ENCODE measurements at regions not wholly inside any gene's neighbourhood (a gene's known extent, or its start where the extent isn't known, plus 50 kb on each side); places are given as distances from the start of the nearest gene placed in this dataset.
A peak's percentile ranks its signal among the peaks of the same experiment; 100 is the strongest.

DNA sequence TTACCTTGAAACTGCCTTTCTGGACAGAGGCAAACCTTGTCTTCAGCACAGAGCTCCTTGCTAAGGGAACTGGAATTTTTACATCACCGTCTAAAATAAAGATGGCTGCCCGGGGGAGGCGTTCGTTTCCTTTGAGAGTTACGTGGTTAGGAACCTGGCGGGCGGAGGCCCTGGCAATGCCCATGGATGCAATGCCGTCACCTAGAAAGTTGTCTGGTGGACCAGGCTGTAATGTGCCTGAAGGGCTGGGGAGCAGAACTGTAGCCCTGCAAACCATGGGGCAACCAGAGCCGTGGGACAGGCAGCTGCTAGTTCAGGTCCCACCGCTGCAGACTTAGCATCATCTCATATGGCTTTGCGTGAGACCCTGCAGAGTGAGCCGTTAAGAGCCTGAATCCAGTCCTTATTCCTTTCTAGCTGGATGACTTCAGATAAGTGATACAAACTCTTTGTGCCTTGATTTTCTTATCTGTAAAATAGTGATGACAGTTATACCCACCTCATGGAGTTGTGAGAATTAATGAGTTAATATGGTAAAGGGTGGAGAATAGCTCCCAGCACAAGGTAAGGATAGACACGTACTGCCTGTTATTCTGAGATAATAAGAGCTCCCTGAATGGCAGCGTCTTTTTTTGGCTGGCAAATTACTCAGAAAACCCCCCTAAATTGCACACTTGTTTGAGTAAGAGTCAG lies 219.7 kb downstream of the EMX2 start:
- H3K27me3 ChIP-seq (replicated peaks in 1 of 4; ENCODE audit: control insufficient read depth in 3 of 4, extremely low read depth in 1 of 4, insufficient read depth in 3 of 4, low read length in 3 of 4), result no peaks in the 10 kb centered on the region; a peak in 1 of 7 replicates
- CTCF ChIA-PET (ENCODE audit: partially characterized antibody), result interaction anchor here (0.8 to 1.5 kb wide), 7 partner anchors 8 to 53 kb away, joined by 3 to 4 read pairs (median 3); no protein-coding TSS in a partner anchor

More for the DNA sequence above, 219.7 kb downstream of the EMX2 start:
- H3K79me1 ChIP-seq (ENCODE audit: low read depth, low read length), result no peaks in the 10 kb centered on the region
- H3K4me1 ChIP-seq (replicated peaks in 1 of 4; ENCODE audit: control insufficient read depth in 3 of 4, insufficient read depth in 4 of 4, low read length in 3 of 4), result no peaks in the 10 kb centered on the region
- no peak overlapping the region for H2BK120ac ChIP-seq (replicated peaks; ENCODE audit: low read depth, low read length)
- H2BK15ac ChIP-seq (ENCODE audit: low read length), result no peak overlapping the region
- no peak overlapping the region for H2AK5ac ChIP-seq (ENCODE audit: low read depth, low read length)
- H2BK12ac ChIP-seq (ENCODE audit: low read depth, low read length), result no peak overlapping the region
- 87% methylated on average over 14 of the region's 14 CpGs; no CpG with 5 or more reads in 1 of the 2 experiments for WGBS, 2 experiments (ENCODE audit: extremely low coverage in 1 of 2, insufficient coverage in 1 of 2, insufficient read length in 1 of 2, insufficient replicate concordance in 2 of 2, low coverage in 1 of 2, low lambda C conversion rate in 2 of 2, missing lambda C conversion rate in 1 of 2)
- no peak for DNase-seq (ENCODE audit: low read depth in 1 of 2, low spot score in 2 of 2)
- H3K4me2 ChIP-seq (ENCODE audit: insufficient read depth in 1 of 2, low read depth in 2 of 2, low read length in 2 of 2), result no peak overlapping the region
- TF ChIP-seq CHD2 (IDR thresholded peaks at IDR 0.05; ENCODE audit: low read length) (no peak), KDM1A (IDR thresholded peaks at IDR 0.05; ENCODE audit: borderline replicate concordance, low read length) (no peak), YY1 (IDR thresholded peaks at IDR 0.05; ENCODE audit: low read depth, low read length) (peak; percentile 48; the same call in 1 of the 2 replicates)
- H3K23me2 ChIP-seq (ENCODE audit: low read depth, low read length), result no peaks in the 10 kb centered on the region
- H2BK20ac ChIP-seq (ENCODE audit: low read length), result no peak overlapping the region
- H3K79me2 ChIP-seq (ENCODE audit: control insufficient read depth in 1 of 2, insufficient read depth in 2 of 2, low read length in 2 of 2), result no peaks in the 10 kb centered on the region
- H4K20me1 ChIP-seq (replicated peaks in 1 of 2; ENCODE audit: control insufficient read depth in 1 of 2, insufficient read depth in 2 of 2, low read length in 2 of 2), result no peaks in the 10 kb centered on the region
- H3K4ac ChIP-seq (replicated peaks; ENCODE audit: insufficient read length, low read depth, low read length), result no peak overlapping the region
- H2AFZ ChIP-seq (ENCODE audit: low read length), result no peak overlapping the region; the same call in 1 of the 2 replicates
- no peak overlapping the region for H3K9ac ChIP-seq (replicated peaks in 1 of 4; ENCODE audit: extremely low read depth in 1 of 4, low read depth in 3 of 4, low read length in 3 of 4)
- H3K9me3 ChIP-seq (ENCODE audit: insufficient read depth in 2 of 2, low read depth in 1 of 2, low read length in 1 of 2), result no peaks in the 10 kb centered on the region
- FAIRE-seq, result no peak
- H3K14ac ChIP-seq (ENCODE audit: insufficient read length), result no peak overlapping the region
- no peaks in the 10 kb centered on the region for H3K36me3 ChIP-seq (ENCODE audit: control insufficient read depth in 2 of 4, insufficient read depth in 4 of 4, low read length in 3 of 4)
- POLR2A ChIA-PET (ENCODE audit: partially characterized antibody), result interaction anchor here (1.3 kb wide), 1 partner anchor 16 kb away, joined by 3 read pairs; no protein-coding TSS in a partner anchor
- no peak overlapping the region for H3K56ac ChIP-seq (replicated peaks; ENCODE audit: insufficient read length, low read depth, low read length)
- H3K4me3 ChIP-seq (ENCODE audit: extremely low read depth in 1 of 4, insufficient read depth in 2 of 4, low read depth in 3 of 4, low read length in 4 of 4), result no peak overlapping the region
- H4K8ac ChIP-seq (ENCODE audit: extremely low read depth, insufficient read depth, low read length), result no peak overlapping the region
- H2BK5ac ChIP-seq (ENCODE audit: low read depth, low read length), result no peak overlapping the region
- no peak overlapping the region for H4K91ac ChIP-seq (replicated peaks; ENCODE audit: insufficient read length, low read length)
- no peak overlapping the region for H3K27ac ChIP-seq (ENCODE audit: low read depth, low read length)
- no peak overlapping the region for H3K18ac ChIP-seq (ENCODE audit: extremely low read depth, low read length)
- H3K23ac ChIP-seq (ENCODE audit: insufficient read length), result no peak overlapping the region
- no peak overlapping the region for H4K5ac ChIP-seq (ENCODE audit: insufficient read length, low read depth, low read length)

Data from H1 (cell line).